ENCODE measurements at regions not wholly inside any gene's neighbourhood (a gene's known extent, or its start where the extent isn't known, plus 50 kb on each side); places are given as distances from the start of the nearest gene placed in this dataset.

DNA sequence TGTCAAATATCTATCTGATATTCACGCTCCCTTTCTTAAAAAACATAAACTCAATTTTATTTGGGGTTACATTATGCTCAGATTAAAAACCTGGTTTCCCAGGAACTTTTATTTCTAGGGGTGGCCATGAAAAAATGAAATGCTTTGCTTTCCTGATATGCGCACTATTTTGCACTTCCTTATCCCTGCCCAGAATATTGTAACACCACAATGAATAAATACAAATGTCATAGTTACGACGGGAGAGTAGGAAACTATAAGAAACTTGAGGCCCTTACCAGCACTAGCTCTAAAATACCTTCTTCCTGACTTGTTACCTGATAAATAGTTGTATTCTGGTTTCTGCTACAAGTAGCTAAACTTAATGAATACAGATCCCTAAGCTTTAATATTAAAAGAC is 475.6 kb upstream of the CWC22 start:
- H3K27me3 ChIP-seq = no peaks in the 10 kb centered on the region
- no peak overlapping the region for H3K4me3 ChIP-seq
- no peaks in the 10 kb centered on the region for H3K9me3 ChIP-seq
- no peak overlapping the region for H3K27ac ChIP-seq
- DNase-seq = no peak
- H3K4me1 ChIP-seq (ENCODE audit: insufficient read depth) = no peaks in the 10 kb centered on the region
- H3K36me3 ChIP-seq = no peaks in the 10 kb centered on the region
- WGBS, 3 donors = 88 to 93% (median 91%) methylated on average over 4 of the region's 4 CpGs
- TF ChIP-seq EP300 (IDR thresholded peaks at IDR 0.05) (no peak), POLR2A (IDR thresholded peaks at IDR 0.05) (no peak)
- TF ChIP-seq, protein P1, sequence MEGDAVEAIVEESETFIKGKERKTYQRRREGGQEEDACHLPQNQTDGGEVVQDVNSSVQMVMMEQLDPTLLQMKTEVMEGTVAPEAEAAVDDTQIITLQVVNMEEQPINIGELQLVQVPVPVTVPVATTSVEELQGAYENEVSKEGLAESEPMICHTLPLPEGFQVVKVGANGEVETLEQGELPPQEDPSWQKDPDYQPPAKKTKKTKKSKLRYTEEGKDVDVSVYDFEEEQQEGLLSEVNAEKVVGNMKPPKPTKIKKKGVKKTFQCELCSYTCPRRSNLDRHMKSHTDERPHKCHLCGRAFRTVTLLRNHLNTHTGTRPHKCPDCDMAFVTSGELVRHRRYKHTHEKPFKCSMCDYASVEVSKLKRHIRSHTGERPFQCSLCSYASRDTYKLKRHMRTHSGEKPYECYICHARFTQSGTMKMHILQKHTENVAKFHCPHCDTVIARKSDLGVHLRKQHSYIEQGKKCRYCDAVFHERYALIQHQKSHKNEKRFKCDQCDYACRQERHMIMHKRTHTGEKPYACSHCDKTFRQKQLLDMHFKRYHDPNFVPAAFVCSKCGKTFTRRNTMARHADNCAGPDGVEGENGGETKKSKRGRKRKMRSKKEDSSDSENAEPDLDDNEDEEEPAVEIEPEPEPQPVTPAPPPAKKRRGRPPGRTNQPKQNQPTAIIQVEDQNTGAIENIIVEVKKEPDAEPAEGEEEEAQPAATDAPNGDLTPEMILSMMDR (IDR thresholded peaks at IDR 0.05) = no peak
- intact Hi-C loops (cut with DNase I) = no loop called here

DNA sequence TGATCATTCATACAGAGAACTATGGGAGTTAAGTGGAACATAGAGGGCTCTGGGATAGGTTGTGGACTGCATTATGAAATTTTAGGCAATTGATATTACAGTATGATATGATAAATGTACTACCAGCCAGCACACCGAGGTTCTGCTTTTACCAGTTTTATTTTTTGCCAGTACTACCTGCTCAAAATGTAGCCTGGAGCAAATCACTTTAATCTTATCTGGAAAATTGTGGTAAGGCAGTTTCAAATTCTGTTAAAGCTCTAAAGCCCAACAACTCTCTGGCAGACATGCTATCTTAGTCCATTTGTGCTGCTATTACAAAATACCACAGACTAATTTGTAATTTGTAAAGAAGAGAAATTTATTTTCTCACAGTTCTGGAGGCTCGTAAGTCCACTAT is 474.9 kb upstream of the CWC22 start:
- Histone ChIP-seq H3K9me3 (no peaks in the 10 kb centered on the region), H3K27ac (no peak overlapping the region), H3K36me3 (no peaks in the 10 kb centered on the region), H3K4me3 (no peak overlapping the region), H3K4me1 (ENCODE audit: insufficient read depth) (no peaks in the 10 kb centered on the region), H3K27me3 (no peaks in the 10 kb centered on the region)
- 57 to 77% (median 62%) methylated on average over 2 of the region's 2 CpGs for WGBS, 3 donors
- TF ChIP-seq EP300 (IDR thresholded peaks at IDR 0.05) (no peak), POLR2A (IDR thresholded peaks at IDR 0.05) (no peak)
- TF ChIP-seq, protein P1 (IDR thresholded peaks at IDR 0.05) = no peak
- intact Hi-C loops (cut with DNase I) = no loop called here
- DNase-seq = no peak

DNA sequence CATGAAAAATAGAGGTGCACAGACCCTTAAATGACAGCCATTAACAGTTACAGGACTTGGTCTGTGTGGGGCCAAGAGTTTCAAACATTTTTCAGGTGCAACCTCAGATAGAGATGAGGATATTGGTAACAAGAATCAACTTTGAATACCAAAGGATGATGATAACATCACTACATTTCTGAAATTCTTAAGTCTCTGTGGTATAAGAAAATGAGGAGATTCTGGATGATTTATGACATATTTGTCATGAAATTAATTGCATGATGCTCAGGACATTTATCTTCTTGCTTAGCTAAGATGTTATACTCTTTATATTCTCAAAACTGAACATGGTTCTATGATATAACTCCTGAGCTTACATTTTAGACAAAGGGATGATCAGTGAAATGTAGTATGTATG is 471.8 kb upstream of the CWC22 start:
- Histone ChIP-seq H3K27ac (no peak overlapping the region), H3K36me3 (no peaks in the 10 kb centered on the region), H3K4me3 (no peak overlapping the region), H3K4me1 (ENCODE audit: insufficient read depth) (no peaks in the 10 kb centered on the region), H3K9me3 (no peaks in the 10 kb centered on the region), H3K27me3 (no peaks in the 10 kb centered on the region)
- no peak for DNase-seq
- TF ChIP-seq POLR2A (IDR thresholded peaks at IDR 0.05) (no peak), EP300 (IDR thresholded peaks at IDR 0.05) (no peak)
- TF ChIP-seq, protein P1 (IDR thresholded peaks at IDR 0.05) = no peak
- intact Hi-C loops (cut with DNase I) = no loop called here

DNA sequence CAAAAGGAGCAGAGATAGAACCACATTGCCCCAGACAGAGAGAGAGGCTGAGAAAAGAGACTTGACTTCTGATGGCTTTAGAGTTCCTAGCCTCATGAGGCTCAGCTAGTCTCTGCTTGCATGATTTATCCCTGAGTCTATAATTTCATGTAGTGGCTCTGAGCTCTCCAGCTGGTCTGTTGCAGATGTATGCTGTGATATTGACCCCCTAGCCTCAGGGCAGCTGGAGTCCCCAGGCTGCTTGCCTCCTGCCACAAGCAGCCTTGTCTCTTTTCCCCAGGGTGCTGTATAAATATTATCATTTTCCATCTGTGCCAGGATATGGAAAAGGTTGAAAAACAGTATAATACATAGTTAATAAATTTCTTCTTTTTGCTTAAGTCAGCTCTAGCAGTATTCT is 467.6 kb upstream of the CWC22 start:
- DNase-seq = no peak
- intact Hi-C loops (cut with DNase I) = no loop called here
- no peaks in the 10 kb centered on the region for H3K36me3 ChIP-seq
- no peaks in the 10 kb centered on the region for H3K27me3 ChIP-seq
- TF ChIP-seq POLR2A (IDR thresholded peaks at IDR 0.05) (no peak), EP300 (IDR thresholded peaks at IDR 0.05) (no peak)
- TF ChIP-seq, protein P1 (IDR thresholded peaks at IDR 0.05) = no peak
- no peak overlapping the region for H3K27ac ChIP-seq
- no peak overlapping the region for H3K4me3 ChIP-seq
- no peaks in the 10 kb centered on the region for H3K9me3 ChIP-seq
- H3K4me1 ChIP-seq (ENCODE audit: insufficient read depth) = no peaks in the 10 kb centered on the region

DNA sequence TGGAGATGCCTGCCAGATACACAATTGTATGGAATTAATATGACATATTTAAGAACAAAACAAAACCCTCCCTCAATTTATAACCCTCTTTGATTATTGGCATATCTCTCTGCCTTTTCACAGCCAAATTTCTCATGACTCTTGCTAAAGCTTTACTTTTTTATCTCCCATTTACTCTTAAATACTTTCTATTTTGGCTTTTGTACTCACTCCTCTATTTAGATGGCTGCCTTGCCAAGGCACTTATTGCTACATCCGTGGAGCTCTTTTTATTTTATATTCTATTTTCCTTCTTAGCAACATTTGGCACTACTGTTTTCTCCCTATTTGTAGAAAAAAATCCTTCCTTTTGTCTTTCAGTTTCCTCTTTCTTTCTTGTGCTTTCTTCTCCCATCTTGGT is 466.4 kb upstream of the CWC22 start:
- Histone ChIP-seq H3K27me3 (no peaks in the 10 kb centered on the region), H3K36me3 (no peaks in the 10 kb centered on the region), H3K27ac (no peak overlapping the region), H3K4me1 (ENCODE audit: insufficient read depth) (no peaks in the 10 kb centered on the region), H3K4me3 (no peak overlapping the region), H3K9me3 (no peaks in the 10 kb centered on the region)
- no peak for DNase-seq
- TF ChIP-seq, protein P1 (IDR thresholded peaks at IDR 0.05) = no peak
- TF ChIP-seq EP300 (IDR thresholded peaks at IDR 0.05) = no peak
- intact Hi-C loops (cut with DNase I) = no loop called here
- 5 to 15% (median 13%) methylated on average over 1 of the region's 1 CpG for WGBS, 3 donors
